Ovary (tissue), 7 donors: ENCODE measurements at regions not wholly inside any gene's neighbourhood (a gene's known extent, or its start where the extent isn't known, plus 50 kb on each side); places are given as distances from the start of the nearest gene placed in this dataset.

Experiments
- DNase-seq, 5 donors: peaks; one replicate each; pipeline ENCODE4 v3.0.0-alpha.2; 2019 to 2020
- H3K27ac ChIP-seq, 2 donors: fragments of 200-600 bp; one replicate each; pipeline versions ENCODE4 v1.5.1 to v1.8.0; 2019 to 2022
- H3K27me3 ChIP-seq: fragments of 200-600 bp; one replicate; pipeline ENCODE4 v1.8.0; 2022
- H3K36me3 ChIP-seq: fragments of 200-600 bp; sonication (generic); one replicate; pipeline ENCODE4 v1.5.1; 2019
- H3K4me1 ChIP-seq: one replicate; pipeline ENCODE4 v1.8.1; 2013; ENCODE audit warnings: mild to moderate bottlenecking, moderate library complexity; ENCODE audit not compliant: insufficient read depth
- H3K4me3 ChIP-seq: fragments of 200-600 bp; sonication (generic); one replicate; pipeline ENCODE4 v1.5.1; 2017
- H3K9me3 ChIP-seq, 2 donors: fragments of 200-600 bp in 1 of 2; sonication (generic) in 1 of 2; one replicate each; pipeline versions ENCODE4 v1.5.1 to v1.8.1; 2013 to 2019; ENCODE audit warnings: mild to moderate bottlenecking in 1 of 2, moderate library complexity in 1 of 2
- CTCF ChIP-seq, 3 donors: fragments of 450-650 bp in 2 of 3; fragments of 200-600 bp in 1 of 3; IDR thresholded peaks; one replicate each; pipeline versions ENCODE4 v1.5.1 to v1.8.0; 2016 to 2022; ENCODE audit warnings: antibody characterized with exemption in 3 of 3, mild to moderate bottlenecking in 1 of 3
- EP300 ChIP-seq: sonication (generic); formaldehyde crosslinking; IDR thresholded peaks from one replicate; pipeline ENCODE4 v1.6.1; 2017; ENCODE audit warnings: antibody characterized with exemption
- POLR2A ChIP-seq: fragments of 450-650 bp; IDR thresholded peaks from one replicate; pipeline ENCODE4 v1.6.1; 2017; ENCODE audit warnings: antibody characterized with exemption, mild to moderate bottlenecking, moderate library complexity
- WGBS, 3 donors: extraction: QIAGEN DNeasy Blood & Tissue Kit in 1 of 3; methylation state at CpG; one replicate each; pipeline versions ENCODE4 v1.1.5 to v1.1.7; 2013 to 2017; 5-methylcytosine and 5-hydroxymethylcytosine counted together
- intact Hi-C, 4 donors: fragments of 100-400 bp; cut with DNase I; formaldehyde crosslinking; loops; one replicate each; pipeline versions ENCODE4 v1.11.0 to v1.15.1; 2022 to 2023
- donor health status: DM: no; HTN: no; CAD: no; lungs with moderate emphysema.
- donor health status: DM: no; HTN: no; CAD: no.
- donor health status: Bipolar disorder and iron deficiency.
- donor health status: DM: no; HTN: no; CAD: no.
- donor health status: DM: yes; HTN: yes; CAD: no.

GRCh38 chr2:204051476-204051875 is 114.9 kb downstream of the ICOS start:
- intact Hi-C loops: no loop called here
- no peak overlapping the region for H3K4me3 ChIP-seq
- H3K4me1 ChIP-seq: no peaks in the 10 kb centered on the region
- H3K9me3 ChIP-seq: no peaks in the 10 kb centered on the region
- WGBS, 3 donors: 89 to 93% (median 91%) methylated on average over 4 of the region's 4 CpGs
- no peak overlapping the region for H3K27ac ChIP-seq
- DNase-seq: no peak
- no peaks in the 10 kb centered on the region for H3K27me3 ChIP-seq
- no peaks in the 10 kb centered on the region for H3K36me3 ChIP-seq
- TF ChIP-seq POLR2A (no peak), EP300 (no peak), CTCF (IDR thresholded peaks at IDR 0.05) (no peak)

GRCh38 chr2:204051984-204052556 is 115.5 kb downstream of the ICOS start:
- Histone ChIP-seq H3K27me3 (no peaks in the 10 kb centered on the region), H3K27ac (no peak overlapping the region), H3K4me3 (no peak overlapping the region), H3K9me3 (no peaks in the 10 kb centered on the region), H3K4me1 (no peaks in the 10 kb centered on the region), H3K36me3 (no peaks in the 10 kb centered on the region)
- WGBS, 3 donors: 11 to 22% (median 19%) methylated on average over 3 of the region's 3 CpGs
- intact Hi-C loops: no loop called here
- TF ChIP-seq CTCF (IDR thresholded peaks at IDR 0.05) (no peak), EP300 (no peak), POLR2A (no peak)
- no peak for DNase-seq

- no peak for DNase-seq
- H3K4me1 ChIP-seq: no peaks in the 10 kb centered on the region
- intact Hi-C loops: no loop called here
- H3K9me3 ChIP-seq: no peaks in the 10 kb centered on the region
- no peak overlapping the region for H3K4me3 ChIP-seq
- TF ChIP-seq CTCF (IDR thresholded peaks at IDR 0.05) (no peak), EP300 (no peak), POLR2A (no peak)
- WGBS, 3 donors: 74 to 80% (median 80%) methylated on average over 5 of the region's 5 CpGs
- no peaks in the 10 kb centered on the region for H3K36me3 ChIP-seq
- no peak overlapping the region for H3K27ac ChIP-seq
- H3K27me3 ChIP-seq: no peaks in the 10 kb centered on the region
Measured at GRCh38 chr2:204059016-204059415, 122.5 kb downstream of the ICOS start.

- Histone ChIP-seq H3K36me3 (no peaks in the 10 kb centered on the region), H3K27me3 (no peaks in the 10 kb centered on the region), H3K9me3 (no peaks in the 10 kb centered on the region), H3K27ac (no peak overlapping the region), H3K4me3 (no peak overlapping the region), H3K4me1 (no peaks in the 10 kb centered on the region)
- no peak for DNase-seq
- TF ChIP-seq EP300 (no peak), POLR2A (no peak), CTCF (IDR thresholded peaks at IDR 0.05) (no peak)
- WGBS, 3 donors: 63 to 69% (median 68%) methylated on average over 4 of the region's 4 CpGs
- intact Hi-C loops: no loop called here
Measured at GRCh38 chr2:204060841-204061240, 124.3 kb downstream of the ICOS start.

GRCh38 chr2:204061241-204061640 is 124.7 kb downstream of the ICOS start:
- no peaks in the 10 kb centered on the region for H3K9me3 ChIP-seq
- no peak overlapping the region for H3K4me3 ChIP-seq
- no peaks in the 10 kb centered on the region for H3K36me3 ChIP-seq
- 91 to 95% (median 94%) methylated on average over 4 of the region's 4 CpGs for WGBS, 3 donors
- TF ChIP-seq CTCF (IDR thresholded peaks at IDR 0.05) (no peak), EP300 (no peak), POLR2A (no peak)
- H3K27ac ChIP-seq: no peak overlapping the region
- DNase-seq: no peak
- no peaks in the 10 kb centered on the region for H3K4me1 ChIP-seq
- intact Hi-C loops: no loop called here
- H3K27me3 ChIP-seq: no peaks in the 10 kb centered on the region
